ENCODE measurements at regions not wholly inside any gene's neighbourhood (a gene's known extent, or its start where the extent isn't known, plus 50 kb on each side); places are given as distances from the start of the nearest gene placed in this dataset.

- Histone ChIP-seq H3K4me2 (ENCODE audit: low read length) (no peak overlapping the region), H2AFZ (ENCODE audit: low read length) (no peak overlapping the region), H3K36me3 (ENCODE audit: insufficient read depth, low read length) (no peaks in the 10 kb centered on the region), H4K20me1 (ENCODE audit: insufficient read depth, low read length) (no peaks in the 10 kb centered on the region), H3K4me1 (ENCODE audit: insufficient read depth, low read length, poor library complexity, severe bottlenecking) (no peaks in the 10 kb centered on the region), H3K9me3 (ENCODE audit: low read length) (no peaks in the 10 kb centered on the region), H3K79me2 (ENCODE audit: insufficient read depth, low read depth, low read length) (no peaks in the 10 kb centered on the region), H3K4me3 (ENCODE audit: low read depth, low read length, poor library complexity, severe bottlenecking) (no peak overlapping the region), H3K9me2 (ENCODE audit: insufficient read depth, low read length) (no peaks in the 10 kb centered on the region), H3K27ac (ENCODE audit: low read depth, low read length, poor library complexity, severe bottlenecking) (no peak overlapping the region)
- ChIA-PET POLR2A (no interaction called here), CTCF (ENCODE audit: unreplicated experiment) (no interaction called here)
- intact Hi-C loops (cut with micrococcal nuclease; ENCODE audit: unreplicated experiment), result no loop called here
- no peak for DNase-seq (ENCODE audit: low spot score)
- TF ChIP-seq EZH2phosphoT487 (IDR thresholded peaks at IDR 0.05; ENCODE audit: borderline replicate concordance, low read depth, low read length), result no peak
- TF ChIP-seq CTCF (conservative IDR thresholded peaks at IDR 0.05; ENCODE audit: low read length), result no peak
- no TSS peak for BruUV-seq (replicated peaks)
Measured at GRCh38 chr2:42939411-42940206, 147.2 kb upstream of the HAAO start.

- Histone ChIP-seq H4K20me1 (ENCODE audit: insufficient read depth, low read length) (no peaks in the 10 kb centered on the region), H3K9me3 (ENCODE audit: low read length) (no peaks in the 10 kb centered on the region), H3K4me2 (ENCODE audit: low read length) (no peak overlapping the region), H3K9me2 (ENCODE audit: insufficient read depth, low read length) (no peaks in the 10 kb centered on the region), H3K36me3 (ENCODE audit: insufficient read depth, low read length) (no peaks in the 10 kb centered on the region), H3K79me2 (ENCODE audit: insufficient read depth, low read depth, low read length) (no peaks in the 10 kb centered on the region), H3K4me3 (ENCODE audit: low read depth, low read length, poor library complexity, severe bottlenecking) (no peak overlapping the region), H3K27ac (ENCODE audit: low read depth, low read length, poor library complexity, severe bottlenecking) (no peak overlapping the region), H2AFZ (ENCODE audit: low read length) (no peak overlapping the region), H3K4me1 (ENCODE audit: insufficient read depth, low read length, poor library complexity, severe bottlenecking) (no peaks in the 10 kb centered on the region)
- ChIA-PET POLR2A (no interaction called here), CTCF (ENCODE audit: unreplicated experiment) (no interaction called here)
- BruUV-seq (replicated peaks), result no TSS peak
- TF ChIP-seq CTCF (conservative IDR thresholded peaks at IDR 0.05; ENCODE audit: low read length), result no peak
- no peak for TF ChIP-seq EZH2phosphoT487 (IDR thresholded peaks at IDR 0.05; ENCODE audit: borderline replicate concordance, low read depth, low read length)
- DNase-seq (ENCODE audit: low spot score), result no peak
- intact Hi-C loops (cut with micrococcal nuclease; ENCODE audit: unreplicated experiment), result no loop called here
Measured at GRCh38 chr2:42938671-42939370, 146.4 kb upstream of the HAAO start.

All from OCI-LY7 (cell line).